Lower leg skin (tissue), 3 donors: ENCODE measurements at regions not wholly inside any gene's neighbourhood (a gene's known extent, or its start where the extent isn't known, plus 50 kb on each side); places are given as distances from the start of the nearest gene placed in this dataset.

ENCODE experiments used
- CTCF ChIP-seq, 3 donors: fragments of 450-650 bp; IDR thresholded peaks; one replicate each; pipeline ENCODE4 v1.5.1; 2016; ENCODE audit warnings: antibody characterized with exemption in 3 of 3, mild to moderate bottlenecking in 3 of 3, moderate library complexity in 2 of 3
- POLR2A ChIP-seq, 2 donors: fragments of 450-650 bp; IDR thresholded peaks; one replicate each; pipeline ENCODE4 v1.6.1; 2016 to 2017; ENCODE audit warnings: antibody characterized with exemption in 2 of 2, mild to moderate bottlenecking in 1 of 2, moderate library complexity in 1 of 2

GRCh38 chr2:144748443-144748842 lies 228.5 kb upstream of the ZEB2 start:
- no peak for TF ChIP-seq CTCF (IDR thresholded peaks at IDR 0.05)
- TF ChIP-seq POLR2A (IDR thresholded peaks at IDR 0.05) = no peak
